ENCODE measurements at regions not wholly inside any gene's neighbourhood (a gene's known extent, or its start where the extent isn't known, plus 50 kb on each side); places are given as distances from the start of the nearest gene placed in this dataset.

GRCh38 chr5:44935262-44935661 lies 126.5 kb downstream of the MRPS30 start:
- TF ChIP-seq CTCF (IDR thresholded peaks at IDR 0.05; ENCODE audit: poor library complexity, severe bottlenecking): peak; percentile 46
- no peak for TF ChIP-seq POLR2AphosphoS5 (IDR thresholded peaks at IDR 0.05)
- TF ChIP-seq RAD21 (conservative IDR thresholded peaks at IDR 0.05): peak; percentile 59
- TF ChIP-seq EZH2 (IDR thresholded peaks at IDR 0.05; ENCODE audit: borderline replicate concordance, insufficient read depth, low read length, poor library complexity, severe bottlenecking): no peak
- no peak for TF ChIP-seq EP300 (conservative IDR thresholded peaks at IDR 0.05; ENCODE audit: poor library complexity, severe bottlenecking)
- TF ChIP-seq TAF1 (IDR thresholded peaks at IDR 0.05; ENCODE audit: low read depth): no peak
- no peak for TF ChIP-seq REST (IDR thresholded peaks at IDR 0.05; ENCODE audit: borderline replicate concordance)
- TF ChIP-seq MXI1 (conservative IDR thresholded peaks at IDR 0.05; ENCODE audit: poor library complexity, severe bottlenecking): no peak
- peak; percentile 39 for TF ChIP-seq SMC3 (conservative IDR thresholded peaks at IDR 0.05; ENCODE audit: poor library complexity)
